ENCODE measurements at regions not wholly inside any gene's neighbourhood (a gene's known extent, or its start where the extent isn't known, plus 50 kb on each side); places are given as distances from the start of the nearest gene placed in this dataset.
A peak's percentile ranks its signal among the peaks of the same experiment; 100 is the strongest.

GRCh38 chr3:4898454-4899313, 80.6 kb upstream of the BHLHE40 start (continued):
- TF ChIP-seq RERE (CRISPR knock-in tag; IDR thresholded peaks at IDR 0.05; ENCODE audit: borderline replicate concordance) (no peak), FOSL1 (tag; conservative IDR thresholded peaks at IDR 0.05) (peak; percentile 99), ZNF41 (CRISPR knock-in tag; conservative IDR thresholded peaks at IDR 0.05) (no peak), ZNF217 (CRISPR knock-in tag; IDR thresholded peaks at IDR 0.05) (no peak), RCOR1 (IDR thresholded peaks at IDR 0.05; ENCODE audit: borderline replicate concordance in 1 of 2, low read depth in 2 of 2, low read length in 2 of 2) (peak in 1 of 2 experiments; percentile 82; a peak in 2 of 4 replicates), NR2C2 (CRISPR knock-in tag; IDR thresholded peaks at IDR 0.05) (no peak), NR2C2 (tag; IDR thresholded peaks at IDR 0.05) (peak; percentile 89), SMARCE1 (IDR thresholded peaks at IDR 0.05) (peak; percentile 98), MIER1 (IDR thresholded peaks at IDR 0.05; ENCODE audit: low read depth) (no peak), SMARCB1 (IDR thresholded peaks at IDR 0.05; ENCODE audit: insufficient read length, low read depth) (peak; percentile 52), THAP7 (CRISPR knock-in tag; IDR thresholded peaks at IDR 0.05) (no peak), MBD1 (CRISPR knock-in tag; IDR thresholded peaks at IDR 0.05) (no peak), HEY1 (CRISPR knock-in tag; IDR thresholded peaks at IDR 0.05; ENCODE audit: borderline replicate concordance) (0 out of 2 replicates have a peak, but pooled peaks have one; percentile 45), THAP12 (CRISPR knock-in tag; IDR thresholded peaks at IDR 0.05) (no peak), ZNF830 (CRISPR knock-in tag; IDR thresholded peaks at IDR 0.05) (no peak), SMAD2 (IDR thresholded peaks at IDR 0.05; ENCODE audit: low read depth, low read length) (no peak), CBFA2T3 (IDR thresholded peaks at IDR 0.05) (peak; percentile 59)
